ENCODE measurements at regions not wholly inside any gene's neighbourhood (a gene's known extent, or its start where the extent isn't known, plus 50 kb on each side); places are given as distances from the start of the nearest gene placed in this dataset.

GRCh38 chr4:22312113-22312512, 203.8 kb downstream of the ADGRA3 start:
- TF ChIP-seq, protein P1, sequence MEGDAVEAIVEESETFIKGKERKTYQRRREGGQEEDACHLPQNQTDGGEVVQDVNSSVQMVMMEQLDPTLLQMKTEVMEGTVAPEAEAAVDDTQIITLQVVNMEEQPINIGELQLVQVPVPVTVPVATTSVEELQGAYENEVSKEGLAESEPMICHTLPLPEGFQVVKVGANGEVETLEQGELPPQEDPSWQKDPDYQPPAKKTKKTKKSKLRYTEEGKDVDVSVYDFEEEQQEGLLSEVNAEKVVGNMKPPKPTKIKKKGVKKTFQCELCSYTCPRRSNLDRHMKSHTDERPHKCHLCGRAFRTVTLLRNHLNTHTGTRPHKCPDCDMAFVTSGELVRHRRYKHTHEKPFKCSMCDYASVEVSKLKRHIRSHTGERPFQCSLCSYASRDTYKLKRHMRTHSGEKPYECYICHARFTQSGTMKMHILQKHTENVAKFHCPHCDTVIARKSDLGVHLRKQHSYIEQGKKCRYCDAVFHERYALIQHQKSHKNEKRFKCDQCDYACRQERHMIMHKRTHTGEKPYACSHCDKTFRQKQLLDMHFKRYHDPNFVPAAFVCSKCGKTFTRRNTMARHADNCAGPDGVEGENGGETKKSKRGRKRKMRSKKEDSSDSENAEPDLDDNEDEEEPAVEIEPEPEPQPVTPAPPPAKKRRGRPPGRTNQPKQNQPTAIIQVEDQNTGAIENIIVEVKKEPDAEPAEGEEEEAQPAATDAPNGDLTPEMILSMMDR (IDR thresholded peaks at IDR 0.05; ENCODE audit: low read depth, low read length, missing control alignments), result no peak
- no peak for DNase-seq (ENCODE audit: low read depth)
- H3K4me3 ChIP-seq (ENCODE audit: low read depth, low read length), result no peak overlapping the region
- in situ Hi-C loops (cut with HindIII; ENCODE audit: low sequenced_read_pairs), result no loop called here

DNA sequence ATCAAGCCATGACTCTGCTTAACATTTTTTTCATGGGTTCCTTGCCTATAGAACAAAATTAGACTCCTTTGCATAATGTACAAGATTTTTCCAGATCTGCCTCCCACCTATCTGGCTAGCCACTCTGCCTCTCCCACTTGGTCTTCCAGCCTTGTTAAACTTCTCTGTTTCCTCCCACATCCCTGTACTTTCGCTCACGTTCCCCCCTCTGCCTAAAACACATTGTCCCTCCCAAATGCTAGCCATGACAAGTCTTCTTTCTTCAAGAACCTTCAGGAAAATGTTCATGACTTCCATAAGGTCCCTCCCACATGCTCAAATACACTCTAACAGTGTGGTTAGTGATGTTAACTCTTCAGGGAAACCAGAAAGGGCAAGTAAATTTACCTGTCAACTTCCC, 214.6 kb downstream of the ADGRA3 start:
- no peak for DNase-seq (ENCODE audit: low read depth)
- H3K4me3 ChIP-seq (ENCODE audit: low read depth, low read length), result no peak overlapping the region
- in situ Hi-C loops (cut with HindIII; ENCODE audit: low sequenced_read_pairs), result no loop called here
- TF ChIP-seq, protein P1 (IDR thresholded peaks at IDR 0.05; ENCODE audit: low read depth, low read length, missing control alignments), result no peak

- TF ChIP-seq, protein P1 (IDR thresholded peaks at IDR 0.05; ENCODE audit: low read depth, low read length, missing control alignments), result no peak
- in situ Hi-C loops (cut with HindIII; ENCODE audit: low sequenced_read_pairs), result no loop called here
- DNase-seq (ENCODE audit: low read depth), result no peak
- H3K4me3 ChIP-seq (ENCODE audit: low read depth, low read length), result no peak overlapping the region
These were observed 216.2 kb downstream of the ADGRA3 start for GRCh38 chr4:22299678-22300077.

DNA sequence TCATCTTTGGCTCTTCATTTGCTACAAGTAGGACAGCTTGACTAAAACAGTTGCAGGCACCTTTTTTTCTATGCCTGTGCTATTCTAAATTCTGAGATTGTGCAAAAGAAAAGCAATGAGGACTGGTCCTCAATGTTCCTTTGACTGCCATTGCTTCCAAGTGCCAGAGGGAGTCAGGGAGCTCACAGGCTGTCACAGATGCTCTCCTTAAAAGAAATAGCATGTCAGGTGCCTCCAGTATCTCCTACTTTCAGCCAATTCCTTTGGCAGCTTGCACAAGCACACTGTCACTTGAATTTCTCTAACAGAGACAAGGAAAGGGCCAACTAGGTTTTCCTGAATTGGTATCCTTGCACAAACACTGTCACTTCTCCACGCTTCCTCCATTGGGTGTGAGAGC, 228.2 kb downstream of the ADGRA3 start:
- no peak for DNase-seq (ENCODE audit: low read depth)
- no peak overlapping the region for H3K4me3 ChIP-seq (ENCODE audit: low read depth, low read length)
- TF ChIP-seq, protein P1 (IDR thresholded peaks at IDR 0.05; ENCODE audit: low read depth, low read length, missing control alignments), result no peak
- in situ Hi-C loops (cut with HindIII; ENCODE audit: low sequenced_read_pairs), result no loop called here

GRCh38 chr4:22268350-22269025, 247.4 kb downstream of the ADGRA3 start:
- H3K4me3 ChIP-seq (ENCODE audit: low read depth, low read length), result no peak overlapping the region
- TF ChIP-seq, protein P1 (IDR thresholded peaks at IDR 0.05; ENCODE audit: low read depth, low read length, missing control alignments), result no peak
- in situ Hi-C loops (cut with HindIII; ENCODE audit: low sequenced_read_pairs), result no loop called here
- DNase-seq (ENCODE audit: low read depth), result no peak

- in situ Hi-C loops (cut with HindIII; ENCODE audit: low sequenced_read_pairs), result no loop called here
- H3K4me3 ChIP-seq (ENCODE audit: low read depth, low read length), result no peak overlapping the region
- TF ChIP-seq, protein P1 (IDR thresholded peaks at IDR 0.05; ENCODE audit: low read depth, low read length, missing control alignments), result no peak
- DNase-seq (ENCODE audit: low read depth), result no peak
These were observed 251.6 kb downstream of the ADGRA3 start for GRCh38 chr4:22264261-22264660.
